GM19468 (cell line): ENCODE measurements at regions not wholly inside any gene's neighbourhood (a gene's known extent, or its start where the extent isn't known, plus 50 kb on each side); places are given as distances from the start of the nearest gene placed in this dataset.

Experiments
- ATAC-seq: cut with Tn5 transposase; IDR thresholded peaks from one replicate; pipeline ENCODE4 v1.9.1; 2021; ENCODE audit warnings: mild to moderate bottlenecking, moderate library complexity, moderate number of reproducible peaks; ENCODE audit not compliant: unreplicated experiment; ENCODE audit errors: extremely low read depth

DNA sequence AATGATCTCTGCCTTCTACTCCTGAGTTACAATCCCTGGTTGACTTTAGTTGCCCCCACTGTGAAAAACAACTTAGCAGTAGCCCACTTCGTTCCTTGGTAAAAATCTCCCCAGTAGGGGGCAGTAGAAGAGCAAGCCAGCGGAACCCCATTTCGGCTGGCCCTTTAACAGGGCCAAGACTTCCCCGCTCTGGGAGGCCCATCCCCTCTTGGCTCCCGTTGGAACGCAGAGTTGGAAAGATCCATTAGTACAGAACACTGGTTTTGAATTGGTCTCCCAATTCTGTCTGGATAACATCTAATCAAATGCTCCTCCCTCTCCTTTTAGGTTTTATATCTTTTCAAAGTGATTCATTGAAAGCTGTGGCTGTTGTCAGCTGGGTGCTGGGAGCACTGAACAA, 1133.3 kb downstream of the BCL11B start:
- ATAC-seq = no peak

DNA sequence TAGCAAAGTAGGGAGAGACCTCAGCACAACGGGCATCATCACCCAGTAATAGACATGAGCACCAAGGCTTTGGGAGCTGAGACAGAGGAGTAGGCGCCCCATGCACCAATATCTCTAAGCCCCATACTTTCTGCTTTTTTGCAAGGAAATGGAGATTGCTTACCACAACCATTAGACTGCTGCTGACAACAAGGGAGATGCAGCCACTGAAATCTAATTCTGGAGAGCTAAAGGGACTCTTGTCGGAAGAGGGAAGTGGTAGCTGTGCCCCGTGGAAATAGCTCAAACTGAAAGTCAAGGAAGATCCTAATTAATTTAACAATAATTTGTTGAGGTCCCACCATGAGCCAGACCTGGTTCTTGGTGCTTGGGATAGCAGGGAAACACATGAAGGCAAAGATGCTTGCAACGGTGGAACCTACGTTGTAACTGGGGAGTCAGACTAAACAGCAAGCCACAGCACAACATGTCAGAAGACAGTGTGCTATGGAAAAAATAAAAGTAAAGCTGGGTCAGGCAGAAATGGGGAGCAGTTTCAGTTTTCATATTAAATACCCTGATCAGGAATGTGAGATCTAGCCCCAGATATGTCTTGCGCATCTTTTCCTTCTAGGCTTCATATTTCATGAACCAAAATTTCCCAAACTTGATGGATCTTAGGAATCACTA, 1131.0 kb downstream of the BCL11B start:
- ATAC-seq = no peak

DNA sequence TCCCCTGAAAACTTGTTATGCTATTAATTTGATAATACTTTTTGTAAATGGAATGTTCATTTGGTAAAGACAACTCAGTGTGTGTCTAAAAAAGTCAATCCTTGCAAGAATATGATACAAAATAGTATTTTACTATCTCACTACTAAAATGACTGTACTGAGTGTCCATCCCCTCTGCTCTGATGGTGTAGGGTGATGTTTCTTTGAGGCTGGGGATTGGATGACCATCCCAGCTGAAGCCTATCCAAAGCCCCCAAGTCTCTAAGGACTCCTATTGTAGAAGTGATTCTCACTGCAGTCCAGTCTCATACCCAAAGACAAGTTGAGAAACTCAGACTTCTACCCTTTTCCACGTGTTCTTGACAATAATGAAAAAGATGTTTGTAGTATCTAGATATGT, 1128.4 kb downstream of the BCL11B start:
- ATAC-seq = no peak

DNA sequence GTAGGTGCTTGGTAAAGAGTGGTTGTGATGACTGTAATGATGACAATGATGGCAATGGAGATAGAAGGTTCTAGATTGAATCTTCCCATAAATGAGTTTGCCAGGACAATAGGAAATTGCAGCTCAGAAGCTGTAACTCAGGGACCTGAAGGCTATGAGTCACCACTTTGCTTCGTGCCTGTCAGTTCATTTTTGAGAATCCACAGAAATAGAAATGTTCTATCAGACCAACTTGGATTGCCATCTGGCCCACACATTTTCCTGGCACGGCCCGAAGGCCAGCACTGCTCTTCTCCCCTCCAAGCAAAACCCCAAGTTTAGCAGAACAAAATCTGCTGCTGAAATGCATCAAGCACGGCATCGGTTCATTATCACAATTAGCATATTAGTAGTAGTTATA, 1127.0 kb downstream of the BCL11B start:
- no peak for ATAC-seq

DNA sequence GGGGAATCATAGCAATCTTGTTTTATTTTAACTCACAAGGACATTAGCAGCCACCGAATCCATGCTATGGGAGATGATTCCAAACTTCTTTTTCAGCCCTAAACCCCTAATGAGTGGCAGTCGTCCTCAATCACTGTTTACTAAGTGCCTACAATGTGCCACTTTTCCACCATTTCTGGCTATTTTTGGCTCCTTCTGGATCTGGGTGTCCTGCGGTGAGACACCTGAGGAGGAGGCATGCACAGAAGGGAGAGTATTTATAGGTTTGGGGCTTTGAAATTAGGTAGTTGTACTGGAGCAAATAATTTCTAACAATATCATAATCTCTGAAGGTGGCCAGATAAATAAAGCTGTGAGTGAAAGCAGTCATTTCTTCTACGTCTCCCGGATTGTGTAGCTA, 1125.6 kb downstream of the BCL11B start:
- ATAC-seq = no peak

DNA sequence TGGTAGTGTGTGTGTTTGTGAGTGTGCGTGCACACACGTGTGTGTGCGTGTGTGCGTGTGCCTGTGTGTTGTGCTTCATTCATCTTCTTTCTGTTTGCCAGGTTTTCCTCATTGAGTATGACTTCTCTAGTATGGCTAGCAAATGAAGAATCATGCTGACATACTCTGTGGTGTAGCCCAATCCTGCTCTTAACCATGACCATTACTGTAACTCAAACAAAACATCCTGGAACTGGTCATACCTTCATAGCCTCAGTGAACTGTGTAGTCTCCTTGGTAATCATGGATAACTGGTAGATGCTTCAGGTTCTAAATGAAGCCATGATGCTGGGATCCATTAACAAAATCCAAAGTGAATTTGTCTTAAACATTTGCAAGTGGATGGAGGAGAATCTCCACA, 1117.7 kb downstream of the BCL11B start:
- no peak for ATAC-seq

DNA sequence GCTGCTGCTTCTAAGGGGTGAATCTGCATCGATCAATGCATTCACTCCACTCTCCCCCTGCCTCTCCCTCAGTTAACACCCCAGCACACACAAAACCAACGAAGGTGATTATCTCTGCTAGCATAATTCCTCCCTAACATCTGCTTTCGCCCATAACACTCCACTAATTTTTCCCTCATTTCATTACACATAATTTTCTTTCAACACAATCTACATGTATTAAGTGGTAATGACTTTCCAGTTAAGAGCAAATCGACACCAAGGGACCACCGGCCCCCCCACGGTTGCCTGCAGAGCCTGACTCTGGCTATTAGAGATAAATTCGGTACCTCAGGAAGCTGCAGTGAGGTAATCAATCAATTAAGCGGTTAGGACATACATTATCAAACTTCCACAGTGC, 1115.6 kb downstream of the BCL11B start:
- ATAC-seq = no peak

DNA sequence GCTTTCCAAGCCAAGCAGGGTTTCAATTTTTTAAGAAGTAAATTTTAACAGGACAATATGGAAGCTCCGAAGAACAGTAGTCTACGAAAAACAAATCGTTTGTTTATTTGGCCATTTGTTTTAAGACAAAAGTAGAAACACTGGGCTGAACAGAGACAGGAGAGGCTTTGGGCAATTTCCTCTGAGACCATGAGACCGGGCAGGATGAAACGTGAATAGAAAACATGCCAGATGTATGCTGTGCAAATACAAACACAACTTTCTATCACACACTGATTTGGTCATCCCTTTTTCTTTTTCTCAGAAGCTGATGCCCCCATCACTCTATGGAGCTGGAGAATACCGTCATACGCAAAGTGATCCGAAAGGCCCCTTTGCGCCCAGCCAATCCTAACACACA, 1111.1 kb downstream of the BCL11B start:
- ATAC-seq = no peak

DNA sequence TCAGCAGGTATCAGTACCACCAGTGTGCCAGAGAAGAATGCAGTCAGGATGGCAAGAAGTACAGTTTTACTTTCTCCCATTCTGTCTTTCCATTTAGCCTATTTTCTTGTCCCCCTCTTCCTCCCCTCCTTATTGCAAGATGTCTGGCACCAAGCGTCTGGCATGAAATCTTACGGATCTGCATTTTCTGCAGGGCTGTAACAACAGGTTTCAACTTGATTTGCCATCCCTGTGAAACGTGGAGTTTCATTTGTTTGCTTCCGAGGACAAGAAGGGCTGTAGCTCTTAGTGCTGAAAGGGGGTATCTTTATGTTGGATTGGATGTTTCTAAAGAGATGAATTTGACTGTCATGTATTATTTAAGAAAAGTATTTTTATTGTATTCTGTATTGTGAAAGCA, 1110.6 kb downstream of the BCL11B start:
- ATAC-seq = no peak

DNA sequence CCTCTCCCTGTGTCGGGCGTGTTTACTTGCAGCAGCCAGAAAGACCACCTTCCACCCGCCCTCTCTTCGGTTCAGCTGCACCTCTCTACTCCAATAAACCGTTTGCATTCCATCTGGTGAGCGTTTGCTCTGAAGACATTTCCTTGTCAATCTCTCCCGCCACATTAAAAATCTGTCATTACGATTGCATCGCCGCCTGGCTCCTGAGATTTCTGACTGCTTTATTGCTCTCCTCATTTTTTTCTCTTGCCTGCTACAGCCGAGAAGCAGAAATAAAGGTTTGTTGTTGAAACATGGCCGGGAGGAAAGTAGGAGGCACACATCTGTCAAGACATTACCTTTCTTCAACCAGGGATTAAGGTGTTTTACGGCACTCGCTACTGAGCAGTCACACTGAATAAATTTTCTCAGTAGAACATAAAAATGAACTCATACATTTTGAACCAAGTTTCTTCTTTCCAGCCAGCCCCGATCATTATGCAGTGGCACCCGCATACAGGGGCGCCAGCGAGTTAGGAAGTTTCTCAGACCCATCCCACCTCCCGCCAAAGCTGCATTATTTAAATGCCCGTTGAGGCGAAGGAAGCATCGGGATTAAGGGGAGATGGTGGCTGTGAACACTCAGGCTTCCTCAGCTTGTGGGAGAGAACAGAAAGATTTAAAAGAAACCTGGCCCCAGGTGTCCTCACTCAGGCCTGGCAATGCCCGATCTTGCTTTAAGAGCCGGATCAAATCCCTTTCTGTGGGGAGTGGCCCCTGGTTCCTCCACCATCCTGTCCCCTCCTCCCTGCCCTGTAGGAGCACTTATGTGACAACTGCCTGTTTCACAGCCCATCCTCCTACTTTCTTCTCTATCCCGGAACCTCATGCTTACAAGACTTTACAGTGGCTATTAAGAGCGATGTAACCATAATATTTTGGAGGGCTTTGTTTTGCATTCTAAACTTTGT, 1108.9 kb downstream of the BCL11B start:
- ATAC-seq = no peak

DNA sequence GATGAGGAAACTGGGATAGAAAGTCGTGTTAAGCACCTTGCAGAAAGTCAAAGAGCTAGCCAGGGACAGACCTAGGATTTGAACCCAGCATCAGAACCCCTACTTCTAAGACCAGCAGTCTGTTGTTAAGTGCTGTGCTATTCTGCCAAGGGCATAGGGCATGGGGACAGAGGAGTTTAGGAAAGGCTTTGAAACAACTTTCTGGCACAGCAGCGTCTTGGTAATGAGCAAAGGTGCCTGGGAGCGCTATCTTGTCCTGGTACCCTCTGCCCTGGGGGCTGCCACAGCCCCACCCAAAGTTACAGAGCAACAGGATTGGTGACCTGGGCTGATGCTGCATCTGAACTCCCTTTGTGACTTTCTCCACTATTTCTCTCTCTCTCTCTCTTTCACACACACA, 1108.1 kb downstream of the BCL11B start:
- ATAC-seq = no peak

DNA sequence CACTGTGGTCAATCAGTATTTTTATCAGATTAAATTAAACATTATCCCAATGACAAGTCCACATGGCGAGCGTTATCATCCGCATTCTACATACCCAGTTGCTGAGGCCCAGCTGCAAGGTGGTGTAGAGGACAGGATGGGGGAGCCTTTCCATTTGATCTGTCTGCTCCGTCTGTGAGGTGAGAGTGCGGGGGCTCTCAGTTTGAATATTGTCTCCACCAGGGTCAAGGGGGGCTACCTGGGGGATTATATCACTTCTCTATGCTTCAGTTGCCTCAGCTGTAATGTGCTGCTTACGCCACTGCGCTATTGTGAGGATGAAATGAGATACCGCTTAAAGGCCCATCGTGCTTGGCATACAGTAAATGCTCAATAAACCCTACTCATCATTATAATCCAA, 1106.0 kb downstream of the BCL11B start:
- ATAC-seq = no peak

DNA sequence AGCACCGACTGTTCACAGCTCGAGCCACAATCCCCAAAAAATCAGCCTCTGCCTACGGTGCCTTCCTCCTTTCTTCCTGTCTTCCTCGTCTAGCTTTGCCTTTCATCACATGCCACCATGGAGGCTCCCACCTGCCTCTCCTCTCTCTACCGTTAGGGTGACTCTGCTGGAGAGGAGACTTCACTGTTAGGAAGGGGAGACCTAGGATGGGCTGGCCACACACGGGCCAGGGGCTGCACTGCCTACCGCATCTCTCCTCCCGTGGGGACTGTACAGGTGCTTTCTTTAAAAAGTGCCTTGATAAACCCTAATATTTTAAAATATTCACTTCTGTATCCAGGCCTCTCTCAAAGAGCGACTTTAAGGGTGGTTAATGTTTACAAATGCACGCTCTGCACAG, 1104.7 kb downstream of the BCL11B start:
- no peak for ATAC-seq

DNA sequence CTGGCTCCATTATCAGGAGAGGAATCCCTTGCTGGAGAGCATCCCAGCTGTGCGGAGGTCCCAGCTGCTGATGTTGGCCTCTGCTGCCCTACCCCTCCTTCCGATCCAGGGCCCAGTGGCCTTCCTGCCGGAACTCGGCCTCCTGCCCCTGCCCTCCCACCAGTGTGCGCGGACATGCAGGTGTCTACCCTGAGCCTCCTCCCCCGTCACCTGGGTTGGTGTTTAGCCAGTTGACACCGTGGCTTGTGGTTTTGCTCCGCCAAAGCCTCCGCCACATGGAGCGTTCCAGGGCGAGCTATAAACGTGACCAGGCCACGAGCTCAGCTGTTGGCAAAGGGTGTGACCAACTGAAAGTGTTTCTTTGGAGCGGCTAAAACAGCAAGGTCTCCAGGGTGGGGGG, 1104.3 kb downstream of the BCL11B start:
- ATAC-seq = no peak

DNA sequence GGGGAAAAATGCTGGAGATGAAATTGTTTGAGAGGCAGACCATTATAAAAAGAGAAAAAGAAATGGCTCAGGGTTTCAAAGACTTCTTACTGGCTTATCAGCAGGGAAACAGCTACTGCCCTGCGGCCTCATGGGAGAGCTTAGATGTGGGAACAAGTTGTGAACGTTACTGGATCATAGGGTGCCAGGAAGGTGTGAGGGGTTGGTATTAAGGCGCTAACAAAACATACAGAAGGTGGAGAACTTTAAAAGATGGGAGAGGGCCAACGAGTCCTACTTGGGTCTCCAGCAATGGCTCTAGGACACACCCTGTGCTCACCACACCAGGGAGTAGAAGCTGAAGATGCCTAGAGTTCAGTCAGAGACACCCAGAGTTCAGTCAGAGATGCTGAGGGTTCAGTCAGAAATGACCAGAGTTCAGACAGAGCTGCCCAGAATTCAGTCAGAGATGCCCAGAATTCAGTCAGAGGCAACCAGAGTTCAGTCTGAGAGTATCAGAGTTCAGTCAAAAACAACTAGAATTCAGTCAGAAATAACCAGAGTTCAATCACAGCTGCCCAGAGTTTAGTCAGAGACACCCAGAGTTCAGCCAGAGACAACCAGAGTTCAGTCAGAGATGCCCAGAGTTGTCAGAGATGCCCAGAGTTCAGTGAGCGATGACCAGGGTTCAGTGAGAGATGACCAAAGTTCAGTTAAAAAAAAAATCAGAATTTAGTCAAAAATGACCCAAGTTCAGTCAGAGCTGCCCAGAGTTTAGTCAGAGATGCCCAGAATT, 1103.6 kb downstream of the BCL11B start:
- no peak for ATAC-seq

DNA sequence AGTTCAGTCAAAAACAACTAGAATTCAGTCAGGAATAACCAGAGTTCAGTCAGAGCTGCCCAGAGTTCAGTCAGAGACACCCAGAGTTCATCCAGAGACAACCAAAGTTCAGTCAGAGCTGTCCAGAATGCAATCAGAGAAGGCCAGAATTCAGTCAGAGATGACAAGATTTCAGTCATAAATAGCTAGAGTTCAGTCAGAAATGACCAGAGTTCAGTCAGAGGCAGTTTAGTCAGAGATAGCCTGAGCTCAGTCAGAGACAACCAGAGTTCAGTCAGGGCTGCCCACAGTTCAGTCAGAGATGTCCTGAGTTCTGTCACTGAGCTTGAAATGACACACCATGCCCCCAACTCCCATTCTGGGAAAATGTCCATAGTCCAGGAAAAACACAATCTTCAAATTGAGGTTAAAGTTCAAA, 1102.8 kb downstream of the BCL11B start:
- ATAC-seq = no peak

DNA sequence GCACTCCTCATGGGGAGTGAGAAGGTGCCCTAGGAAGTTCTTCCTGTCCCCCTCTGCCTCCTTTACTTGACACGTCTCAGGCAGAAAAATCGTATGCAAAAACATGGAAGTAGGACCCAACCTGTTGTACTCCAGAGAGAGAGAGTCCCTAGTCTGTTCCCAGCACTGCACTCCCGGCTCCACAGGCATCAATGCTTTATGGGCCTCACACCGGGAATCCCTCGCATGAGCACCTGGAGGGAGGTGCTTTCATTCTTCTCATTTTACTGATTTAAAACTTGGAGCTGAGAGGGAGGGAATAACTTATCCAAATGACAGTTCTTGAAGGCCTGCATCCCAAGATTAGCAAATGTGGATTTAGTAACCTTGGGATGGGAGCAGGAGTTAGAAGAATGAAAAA, 1101.4 kb downstream of the BCL11B start:
- ATAC-seq = no peak

DNA sequence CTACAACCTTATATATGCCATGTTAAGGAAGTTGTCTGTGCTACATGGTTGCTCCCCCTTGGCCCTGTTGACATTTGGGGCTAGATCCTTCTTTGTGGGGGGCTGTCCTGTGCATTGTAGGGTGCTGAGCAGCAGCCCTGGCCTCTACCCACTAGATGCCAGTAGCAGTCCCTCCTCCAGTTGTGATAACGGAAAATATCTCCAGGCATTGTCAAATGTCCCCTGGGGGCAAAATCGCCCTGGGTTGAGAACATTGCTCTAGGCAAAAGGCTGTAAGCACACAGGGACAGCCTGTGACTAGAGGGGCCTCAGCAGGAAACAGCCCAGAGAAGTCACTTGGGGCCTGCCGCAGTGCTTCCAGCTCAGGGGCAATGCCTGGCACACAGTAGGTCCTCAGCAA, 1100.3 kb downstream of the BCL11B start:
- no peak for ATAC-seq

DNA sequence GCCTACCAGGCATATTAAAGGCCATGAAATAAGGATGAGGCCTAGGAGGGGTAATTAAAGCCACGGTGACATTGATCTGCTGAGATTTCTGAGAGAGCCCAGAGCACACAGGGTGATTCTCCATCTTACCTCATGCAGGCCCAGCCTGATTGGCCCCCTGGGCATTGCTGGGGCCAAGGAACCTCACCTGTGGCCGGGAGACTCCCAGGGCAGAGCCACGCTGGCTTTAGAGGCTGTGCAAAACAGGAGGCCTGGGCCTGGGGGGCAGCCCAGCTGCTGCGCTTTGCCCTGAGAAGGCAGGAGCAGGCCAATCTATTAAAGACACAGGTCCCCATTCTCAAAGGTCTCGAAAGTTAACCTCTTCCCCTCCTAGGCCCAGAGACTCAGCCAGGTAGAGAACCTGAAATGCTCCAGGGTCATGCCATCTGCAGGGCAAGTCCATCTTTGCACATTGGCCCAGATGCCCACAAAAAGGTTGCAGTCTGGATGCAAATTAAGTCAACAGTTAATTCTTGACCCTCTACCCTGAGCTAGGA, 1099.7 kb downstream of the BCL11B start:
- no peak for ATAC-seq

DNA sequence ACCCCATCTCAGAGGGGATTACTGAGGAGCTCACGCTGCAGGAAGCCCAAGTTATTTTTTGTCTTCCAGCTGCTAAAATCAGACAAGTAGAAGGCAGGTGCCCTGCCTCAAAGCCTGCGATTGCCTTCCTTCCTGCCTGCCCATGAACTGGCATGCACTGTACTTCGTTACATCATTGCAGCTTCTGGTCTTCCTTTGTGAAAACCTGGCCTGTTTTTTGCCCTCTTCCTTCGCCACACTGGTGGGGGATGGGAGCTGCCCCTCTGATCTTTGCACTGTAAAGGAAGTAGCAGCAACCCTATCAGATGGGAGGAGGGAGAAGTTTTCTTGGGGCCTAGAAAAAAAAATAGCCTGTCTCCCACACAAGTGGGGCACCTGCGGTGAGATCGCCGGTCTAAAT, 1098.7 kb downstream of the BCL11B start:
- ATAC-seq = no peak

DNA sequence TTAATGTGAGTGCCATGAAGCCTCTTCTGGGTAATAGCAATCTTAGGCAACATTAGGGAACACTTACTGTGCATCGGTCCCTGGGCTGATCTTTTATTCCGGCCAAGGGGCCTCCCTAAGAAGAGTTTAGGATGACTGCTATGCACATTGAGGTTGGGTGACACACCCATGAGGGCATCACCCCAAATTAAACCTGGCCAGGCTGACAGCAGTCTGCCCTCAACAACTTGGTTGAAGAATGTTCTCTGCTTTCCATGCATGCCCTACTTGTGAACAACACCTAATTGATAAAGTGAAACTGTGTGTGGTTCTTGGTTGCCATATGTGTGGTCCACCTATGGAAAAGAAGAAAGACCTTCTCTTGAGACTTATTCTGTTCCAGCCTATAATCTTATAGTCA, 1098.0 kb downstream of the BCL11B start:
- no peak for ATAC-seq
